K562 (cell line): ENCODE measurements at regions not wholly inside any gene's neighbourhood (a gene's known extent, or its start where the extent isn't known, plus 50 kb on each side); places are given as distances from the start of the nearest gene placed in this dataset.

Source experiments
- ATAC-seq: fragments of 200-7000 bp; cut with Tn5 transposase; 3 replicates; pipeline ENCODE4 v1.9.1; 2020; ENCODE audit warnings: moderate library complexity
- BruUV-seq: library from RNA; stranded (reverse); fragments of 400-500 nt; replicated peaks from 2 replicates; lab custom pipeline; 2021; lab: Mats Ljungman, UMichigan
- CTCF ChIA-PET: fragments of 300-600 bp; formaldehyde crosslinking; extraction: SDS; loops from one replicate; lab custom pipeline; 2021; ENCODE audit warnings: low intra/inter-chr PET ratio; lab: Yijun Ruan, JAX
- POLR2A ChIA-PET: fragments of 300-600, 350-650 bp; sonication (Branson Sonifier 250); formaldehyde crosslinking; extraction: SDS; loops from one replicate; lab custom pipeline; 2021; ENCODE audit warnings: antibody characterized with exemption, inconsistent platforms; lab: Yijun Ruan, JAX
- DNase-seq, 4 experiments: peaks; one replicate each; pipeline versions ENCODE4 v3.0.0 to v3.0.0-alpha.2; 2011 to 2018; ENCODE audit warnings: low spot score in 3 of 4, mixed read lengths in 3 of 4; ENCODE audit errors: extremely low read depth in 1 of 4
- FAIRE-seq: peaks from 2 replicates; lab custom pipeline; 2011; peaks lifted over from hg19 to GRCh38; lab: Jason Lieb, UNC
- H2AFZ ChIP-seq: 2 replicates; pipeline ENCODE4 v1.6.0; 2011; ENCODE audit warnings: low read depth, low read length, control low read depth, inconsistent platforms
- H3K27ac ChIP-seq: fragments of 200-600 bp; 3 replicates; pipeline ENCODE4 v1.8.0; 2011; ENCODE audit warnings: low read depth, mild to moderate bottlenecking, control low read depth, inconsistent platforms, low read length, moderate library complexity, mixed read lengths; ENCODE audit errors: extremely low read depth
- H3K27me3 ChIP-seq, 2 experiments: fragments of 300-600 bp in 1 of 2; 2 replicates in 1 of 2; 3 replicates in 1 of 2; pipeline versions ENCODE4 v1.6.0 to v1.8.0; 2011; ENCODE audit warnings: inconsistent platforms in 2 of 2, low read length in 2 of 2, mild to moderate bottlenecking in 1 of 2, mixed read lengths in 1 of 2, moderate library complexity in 1 of 2; ENCODE audit not compliant: control insufficient read depth in 2 of 2, insufficient read depth in 2 of 2
- H3K36me3 ChIP-seq: fragments of 300-600 bp; 3 replicates; pipeline ENCODE4 v1.8.0; 2011; ENCODE audit warnings: mild to moderate bottlenecking, low read length, inconsistent platforms; ENCODE audit not compliant: control insufficient read depth, insufficient read depth
- H3K4me1 ChIP-seq, 2 experiments: fragments of 200-600 bp in 1 of 2; replicated peaks in 1 of 2; 2 replicates in 1 of 2; 3 replicates in 1 of 2; pipeline versions ENCODE4 v1.5.1 to v1.8.0; 2011; ENCODE audit warnings: inconsistent platforms in 2 of 2, low read length in 2 of 2, mild to moderate bottlenecking in 1 of 2, mixed read lengths in 1 of 2, moderate library complexity in 1 of 2; ENCODE audit not compliant: control insufficient read depth in 2 of 2, insufficient read depth in 2 of 2
- H3K4me2 ChIP-seq: 2 replicates; pipeline ENCODE4 v1.6.1; 2011; ENCODE audit warnings: low read length, control low read depth, inconsistent platforms, mixed read lengths; ENCODE audit not compliant: insufficient read depth
- H3K4me3 ChIP-seq: fragments of 200-600 bp; sonication (generic), shearing (Covaris generic); 2 replicates; pipeline ENCODE4 v1.5.1; 2016; ENCODE audit warnings: control low read depth, inconsistent platforms
- H3K79me2 ChIP-seq: fragments of 200-600 bp; 3 replicates; pipeline ENCODE4 v1.8.0; 2011; ENCODE audit warnings: low read length, inconsistent platforms; ENCODE audit not compliant: control insufficient read depth, insufficient read depth
- H3K9ac ChIP-seq, 2 experiments: 2 replicates each; pipeline versions ENCODE4 v1.6.0 to v1.6.1; 2011; ENCODE audit warnings: low read depth in 2 of 2, low read length in 2 of 2, control low read depth in 1 of 2, inconsistent platforms in 1 of 2, mild to moderate bottlenecking in 1 of 2, mixed read lengths in 1 of 2; ENCODE audit not compliant: insufficient read depth in 1 of 2
- H3K9me1 ChIP-seq: one replicate; pipeline ENCODE4 v1.6.0; 2011; ENCODE audit warnings: inconsistent platforms, mild to moderate bottlenecking, low read length, moderate library complexity; ENCODE audit not compliant: control insufficient read depth, insufficient read depth
- H3K9me3 ChIP-seq: replicated peaks from 2 replicates; pipeline ENCODE4 v1.5.1; 2011; ENCODE audit warnings: low read depth, low read length, inconsistent platforms; ENCODE audit not compliant: control insufficient read depth, insufficient read depth
- H4K20me1 ChIP-seq: replicated peaks from 2 replicates; pipeline ENCODE4 v1.6.1; 2011; ENCODE audit warnings: low read length, inconsistent platforms, mixed read lengths; ENCODE audit not compliant: control insufficient read depth, insufficient read depth
- BRD9 ChIP-seq: fragments of 450-650 bp; IDR thresholded peaks from 2 replicates; pipeline ENCODE4 v1.6.1; 2018; ENCODE audit warnings: low read depth; ENCODE audit not compliant: partially characterized antibody
- CBX3 ChIP-seq, 2 experiments: IDR thresholded peaks; 1 replicate in 1 of 2; 2 replicates in 1 of 2; pipeline ENCODE4 v1.6.1; 2012; ENCODE audit warnings: inconsistent platforms in 2 of 2, low read length in 2 of 2, borderline replicate concordance in 1 of 2, control low read depth in 1 of 2
- HDGF ChIP-seq: fragments of 450-650 bp; IDR thresholded peaks from 2 replicates; pipeline ENCODE4 v1.6.1; 2016
- JUN ChIP-seq, 2 experiments: sonication (generic) in 1 of 2; formaldehyde crosslinking in 1 of 2; IDR thresholded peaks; 2 replicates each; pipeline versions ENCODE4 v1.6.1 to v1.8.0; 2012 to 2022; ENCODE audit warnings: borderline replicate concordance in 2 of 2, mild to moderate bottlenecking in 2 of 2, improper control_type of control experiment in 1 of 2, low read depth in 1 of 2, low read length in 1 of 2, missing genetic modification reagents in 1 of 2
- NCOA1 ChIP-seq: fragments of 450-650 bp; IDR thresholded peaks from 2 replicates; pipeline ENCODE4 v1.6.1; 2016; ENCODE audit warnings: low read depth
- RBM34 ChIP-seq: fragments of 200-400 bp; formaldehyde crosslinking; IDR thresholded peaks from 2 replicates; pipeline ENCODE4 v1.6.1; 2018; ENCODE audit warnings: low read length, borderline replicate concordance; ENCODE audit not compliant: insufficient read depth
- RHOXF2B ChIP-seq: fragments of 250-450 bp; sonication (Bioruptor Pico); conservative IDR thresholded peaks from 2 replicates; pipeline ENCODE4 v1.5.1; 2021
- SNRNP70 ChIP-seq: fragments of 200-400 bp; formaldehyde crosslinking; optimal IDR thresholded peaks from 2 replicates; pipeline ENCODE3; 2017; ENCODE audit warnings: low read depth, low read length
- TAF15 ChIP-seq: fragments of 200-400 bp; formaldehyde crosslinking; IDR thresholded peaks from 2 replicates; pipeline ENCODE4 v1.6.1; 2017; ENCODE audit warnings: mild to moderate bottlenecking, low read depth, low read length, moderate library complexity
- ZFPM2 ChIP-seq: fragments of 250-450 bp; sonication (Bioruptor Pico); IDR thresholded peaks from 2 replicates; pipeline ENCODE4 v1.5.1; 2022; ENCODE audit warnings: mild to moderate bottlenecking
- ZNF232 ChIP-seq: sonication (generic); formaldehyde crosslinking; IDR thresholded peaks from 2 replicates; pipeline ENCODE4 v1.8.0; 2022; ENCODE audit warnings: mild to moderate bottlenecking, missing genetic modification reagents
- ZNF445 ChIP-seq: fragments of 250-450 bp; sonication (Bioruptor Pico); IDR thresholded peaks from 2 replicates; pipeline ENCODE4 v1.4.0; 2020; ENCODE audit warnings: low read depth, mild to moderate bottlenecking, moderate library complexity
- WGBS: fragments of 100-300 bp; shearing (Covaris generic); methylation state at CpG from one replicate; pipeline ENCODE4 v1.1.6; 2016; ENCODE audit warnings: low coverage, mixed read lengths; ENCODE audit not compliant: insufficient coverage; ENCODE audit errors: missing lambda C conversion rate; 5-methylcytosine and 5-hydroxymethylcytosine counted together
- in situ Hi-C: fragments of 300-500 bp; cut with MboI; formaldehyde crosslinking; loops from 4 replicates; pipeline ENCODE4 v1.15.0; 2018; ENCODE audit warnings: inconsistent platforms, mixed read lengths
- intact Hi-C: fragments of 100-400 bp; cut with micrococcal nuclease; formaldehyde crosslinking; loops from 2 replicates; pipeline ENCODE4 v1.14.2; 2022
- TF ChIP-seq, protein P1 (sequence below): sonication (generic); formaldehyde crosslinking; IDR thresholded peaks from 2 replicates; pipeline ENCODE4 v1.8.1; 2023; ENCODE audit warnings: mild to moderate bottlenecking, missing genetic modification reagents
- TF ChIP-seq, protein P2 (sequence below): fragments of 450-650 bp; IDR thresholded peaks from 2 replicates; pipeline ENCODE4 v1.6.1; 2018; ENCODE audit warnings: mild to moderate bottlenecking, low read depth; ENCODE audit not compliant: partially characterized antibody
- TF ChIP-seq, protein P3 (sequence below): fragments of 450-650 bp; IDR thresholded peaks from 2 replicates; pipeline ENCODE4 v1.6.1; 2016
- TF ChIP-seq, protein P4 (sequence below), 2 experiments: fragments of 150-350 bp in 1 of 2; IDR thresholded peaks; 2 replicates each; pipeline ENCODE4 v1.6.1; 2012 to 2016; ENCODE audit warnings: low read depth in 2 of 2, low read length in 2 of 2, mild to moderate bottlenecking in 1 of 2, moderate library complexity in 1 of 2

DNA sequence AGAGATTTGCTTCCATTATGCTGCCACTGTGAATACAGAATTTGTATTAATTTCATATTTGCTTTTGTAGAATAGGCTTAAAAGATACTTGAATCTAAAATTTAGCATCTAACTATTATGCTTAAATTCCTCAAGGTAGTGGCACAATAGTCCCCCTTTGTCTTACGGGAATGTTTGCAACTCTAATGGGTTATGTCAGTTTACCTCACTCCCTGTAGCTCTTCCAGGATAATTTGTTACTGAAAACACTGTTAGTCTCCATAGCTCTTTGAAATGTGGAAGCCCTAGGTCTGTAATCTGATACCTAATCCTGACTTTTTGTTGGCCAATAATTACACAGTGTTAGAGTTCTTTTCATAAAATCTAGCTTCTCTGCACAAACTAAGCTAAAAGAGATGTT, 433.4 kb downstream of the PYDC2 start:
- H3K9me3 ChIP-seq: no peaks in the 10 kb centered on the region
- ChIA-PET POLR2A (no interaction called here), CTCF (no interaction called here)
- BruUV-seq: no TSS peak
- H3K9ac ChIP-seq: no peak overlapping the region
- FAIRE-seq (no peak), ATAC-seq (no peak), DNase-seq (no peak)
- H3K4me3 ChIP-seq: no peak overlapping the region
- H3K4me2 ChIP-seq: no peak overlapping the region
- H3K4me1 ChIP-seq: no peaks in the 10 kb centered on the region
- WGBS: 0% methylated on average over 1 of the region's 1 CpG
- H3K9me1 ChIP-seq: no peaks in the 10 kb centered on the region
- no peaks in the 10 kb centered on the region for H4K20me1 ChIP-seq
- H3K27me3 ChIP-seq: no peaks in the 10 kb centered on the region
- no peaks in the 10 kb centered on the region for H3K79me2 ChIP-seq
- H3K36me3 ChIP-seq: no peaks in the 10 kb centered on the region
- H3K27ac ChIP-seq: no peak overlapping the region
- in situ Hi-C loops: no loop called here
- intact Hi-C loops: no loop called here
- H2AFZ ChIP-seq: no peak overlapping the region
- no peak for TF ChIP-seq RHOXF2B (CRISPR knock-in tag)
- TF ChIP-seq, protein P1, sequence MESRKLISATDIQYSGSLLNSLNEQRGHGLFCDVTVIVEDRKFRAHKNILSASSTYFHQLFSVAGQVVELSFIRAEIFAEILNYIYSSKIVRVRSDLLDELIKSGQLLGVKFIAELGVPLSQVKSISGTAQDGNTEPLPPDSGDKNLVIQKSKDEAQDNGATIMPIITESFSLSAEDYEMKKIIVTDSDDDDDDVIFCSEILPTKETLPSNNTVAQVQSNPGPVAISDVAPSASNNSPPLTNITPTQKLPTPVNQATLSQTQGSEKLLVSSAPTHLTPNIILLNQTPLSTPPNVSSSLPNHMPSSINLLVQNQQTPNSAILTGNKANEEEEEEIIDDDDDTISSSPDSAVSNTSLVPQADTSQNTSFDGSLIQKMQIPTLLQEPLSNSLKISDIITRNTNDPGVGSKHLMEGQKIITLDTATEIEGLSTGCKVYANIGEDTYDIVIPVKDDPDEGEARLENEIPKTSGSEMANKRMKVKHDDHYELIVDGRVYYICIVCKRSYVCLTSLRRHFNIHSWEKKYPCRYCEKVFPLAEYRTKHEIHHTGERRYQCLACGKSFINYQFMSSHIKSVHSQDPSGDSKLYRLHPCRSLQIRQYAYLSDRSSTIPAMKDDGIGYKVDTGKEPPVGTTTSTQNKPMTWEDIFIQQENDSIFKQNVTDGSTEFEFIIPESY (CRISPR knock-in tag): no peak
- TF ChIP-seq, protein P2, sequence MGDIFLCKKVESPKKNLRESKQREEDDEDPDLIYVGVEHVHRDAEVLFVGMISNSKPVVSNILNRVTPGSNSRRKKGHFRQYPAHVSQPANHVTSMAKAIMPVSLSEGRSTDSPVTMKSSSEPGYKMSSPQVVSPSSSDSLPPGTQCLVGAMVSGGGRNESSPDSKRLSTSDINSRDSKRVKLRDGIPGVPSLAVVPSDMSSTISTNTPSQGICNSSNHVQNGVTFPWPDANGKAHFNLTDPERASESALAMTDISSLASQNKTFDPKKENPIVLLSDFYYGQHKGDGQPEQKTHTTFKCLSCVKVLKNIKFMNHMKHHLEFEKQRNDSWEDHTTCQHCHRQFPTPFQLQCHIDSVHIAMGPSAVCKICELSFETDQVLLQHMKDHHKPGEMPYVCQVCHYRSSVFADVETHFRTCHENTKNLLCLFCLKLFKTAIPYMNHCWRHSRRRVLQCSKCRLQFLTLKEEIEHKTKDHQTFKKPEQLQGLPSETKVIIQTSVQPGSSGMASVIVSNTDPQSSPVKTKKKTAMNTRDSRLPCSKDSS: no peak
- TF ChIP-seq ZNF445: no peak
- TF ChIP-seq HDGF: no peak
- TF ChIP-seq ZFPM2 (CRISPR knock-in tag): no peak
- no peak for TF ChIP-seq JUN (IDR thresholded peaks at IDR 0.05; ENCODE audit: borderline replicate concordance, low read depth, low read length)
- no peak for TF ChIP-seq JUN (CRISPR knock-in tag; IDR thresholded peaks at IDR 0.05; ENCODE audit: borderline replicate concordance)
- no peak for TF ChIP-seq CBX3 (IDR thresholded peaks at IDR 0.05; ENCODE audit: borderline replicate concordance in 1 of 2, low read length in 2 of 2)
- no peak for TF ChIP-seq NCOA1
- no peak for TF ChIP-seq BRD9
- no peak for TF ChIP-seq TAF15
- TF ChIP-seq SNRNP70: no peak
- TF ChIP-seq RBM34: no peak
- TF ChIP-seq, protein P3, sequence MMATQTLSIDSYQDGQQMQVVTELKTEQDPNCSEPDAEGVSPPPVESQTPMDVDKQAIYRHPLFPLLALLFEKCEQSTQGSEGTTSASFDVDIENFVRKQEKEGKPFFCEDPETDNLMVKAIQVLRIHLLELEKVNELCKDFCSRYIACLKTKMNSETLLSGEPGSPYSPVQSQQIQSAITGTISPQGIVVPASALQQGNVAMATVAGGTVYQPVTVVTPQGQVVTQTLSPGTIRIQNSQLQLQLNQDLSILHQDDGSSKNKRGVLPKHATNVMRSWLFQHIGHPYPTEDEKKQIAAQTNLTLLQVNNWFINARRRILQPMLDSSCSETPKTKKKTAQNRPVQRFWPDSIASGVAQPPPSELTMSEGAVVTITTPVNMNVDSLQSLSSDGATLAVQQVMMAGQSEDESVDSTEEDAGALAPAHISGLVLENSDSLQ: no peak
- TF ChIP-seq ZNF232 (CRISPR knock-in tag): no peak
- TF ChIP-seq, protein P4, sequence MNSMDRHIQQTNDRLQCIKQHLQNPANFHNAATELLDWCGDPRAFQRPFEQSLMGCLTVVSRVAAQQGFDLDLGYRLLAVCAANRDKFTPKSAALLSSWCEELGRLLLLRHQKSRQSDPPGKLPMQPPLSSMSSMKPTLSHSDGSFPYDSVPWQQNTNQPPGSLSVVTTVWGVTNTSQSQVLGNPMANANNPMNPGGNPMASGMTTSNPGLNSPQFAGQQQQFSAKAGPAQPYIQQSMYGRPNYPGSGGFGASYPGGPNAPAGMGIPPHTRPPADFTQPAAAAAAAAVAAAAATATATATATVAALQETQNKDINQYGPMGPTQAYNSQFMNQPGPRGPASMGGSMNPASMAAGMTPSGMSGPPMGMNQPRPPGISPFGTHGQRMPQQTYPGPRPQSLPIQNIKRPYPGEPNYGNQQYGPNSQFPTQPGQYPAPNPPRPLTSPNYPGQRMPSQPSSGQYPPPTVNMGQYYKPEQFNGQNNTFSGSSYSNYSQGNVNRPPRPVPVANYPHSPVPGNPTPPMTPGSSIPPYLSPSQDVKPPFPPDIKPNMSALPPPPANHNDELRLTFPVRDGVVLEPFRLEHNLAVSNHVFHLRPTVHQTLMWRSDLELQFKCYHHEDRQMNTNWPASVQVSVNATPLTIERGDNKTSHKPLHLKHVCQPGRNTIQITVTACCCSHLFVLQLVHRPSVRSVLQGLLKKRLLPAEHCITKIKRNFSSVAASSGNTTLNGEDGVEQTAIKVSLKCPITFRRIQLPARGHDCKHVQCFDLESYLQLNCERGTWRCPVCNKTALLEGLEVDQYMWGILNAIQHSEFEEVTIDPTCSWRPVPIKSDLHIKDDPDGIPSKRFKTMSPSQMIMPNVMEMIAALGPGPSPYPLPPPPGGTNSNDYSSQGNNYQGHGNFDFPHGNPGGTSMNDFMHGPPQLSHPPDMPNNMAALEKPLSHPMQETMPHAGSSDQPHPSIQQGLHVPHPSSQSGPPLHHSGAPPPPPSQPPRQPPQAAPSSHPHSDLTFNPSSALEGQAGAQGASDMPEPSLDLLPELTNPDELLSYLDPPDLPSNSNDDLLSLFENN (IDR thresholded peaks at IDR 0.05; ENCODE audit: low read depth in 2 of 2, low read length in 2 of 2): no peak
